Natural killer cell (primary cell): ENCODE measurements at regions not wholly inside any gene's neighbourhood (a gene's known extent, or its start where the extent isn't known, plus 50 kb on each side); places are given as distances from the start of the nearest gene placed in this dataset.
A peak's percentile ranks its signal among the peaks of the same experiment; 100 is the strongest.

ENCODE experiments used
- ATAC-seq, 3 donors: fragments of 150-1000 bp in 2 of 3; fragments of 200-7000 bp in 1 of 3; cut with Tn5 transposase; 1 replicate in 1 of 3; 2 replicates in 2 of 3; pipeline ENCODE4 v1.10.0; 2021; ENCODE audit warnings: mild to moderate bottlenecking in 2 of 3, moderate library complexity in 2 of 3
- DNase-seq, 2 donors: peaks; one replicate each; pipeline versions ENCODE4 v3.0.0 to v3.0.0-alpha.2; 2013 to 2021; ENCODE audit warnings: mixed read lengths in 1 of 2
- H3K27ac ChIP-seq: one replicate; pipeline ENCODE4 v1.5.1; 2013; ENCODE audit warnings: mild to moderate bottlenecking, low read length
- H3K27me3 ChIP-seq: one replicate; pipeline ENCODE4 v1.6.1; 2013; ENCODE audit warnings: low read length; ENCODE audit not compliant: control insufficient read depth, insufficient read depth
- H3K36me3 ChIP-seq: one replicate; pipeline ENCODE4 v1.6.1; 2013; ENCODE audit warnings: low read length; ENCODE audit not compliant: control insufficient read depth, insufficient read depth
- H3K4me1 ChIP-seq: one replicate; pipeline ENCODE4 v1.6.1; 2013; ENCODE audit warnings: low read length; ENCODE audit not compliant: control insufficient read depth, insufficient read depth
- H3K4me3 ChIP-seq: one replicate; pipeline ENCODE4 v1.5.1; 2013; ENCODE audit warnings: low read length
- H3K9me3 ChIP-seq: one replicate; pipeline ENCODE4 v1.6.1; 2013; ENCODE audit warnings: low read length; ENCODE audit not compliant: control insufficient read depth, insufficient read depth
- H3K27ac Mint-ChIP-seq, 2 donors: one replicate each; pipeline ENCODE4 v1.8.0; 2022; ENCODE audit warnings: mild to moderate bottlenecking in 2 of 2, mixed read lengths in 2 of 2, moderate library complexity in 1 of 2
- H3K27me3 Mint-ChIP-seq, 2 donors: one replicate each; pipeline ENCODE4 v1.8.0; 2022; ENCODE audit warnings: low read depth in 2 of 2, mixed read lengths in 2 of 2
- H3K36me3 Mint-ChIP-seq: one replicate; pipeline ENCODE4 v1.8.0; 2022; ENCODE audit warnings: mixed read lengths
- H3K4me1 Mint-ChIP-seq, 2 donors: one replicate each; pipeline ENCODE4 v1.8.0; 2022; ENCODE audit warnings: mixed read lengths in 2 of 2
- H3K4me3 Mint-ChIP-seq: one replicate; pipeline ENCODE4 v1.8.0; 2022; ENCODE audit warnings: mild to moderate bottlenecking, moderate library complexity, mixed read lengths
- H3K9me3 Mint-ChIP-seq, 2 donors: one replicate each; pipeline ENCODE4 v1.8.0; 2022; ENCODE audit warnings: mixed read lengths in 2 of 2
- WGBS: methylation state at CpG from one replicate; pipeline ENCODE4 v1.1.7; 2013; ENCODE audit warnings: missing lambda C conversion rate; ENCODE audit not compliant: insufficient coverage; 5-methylcytosine and 5-hydroxymethylcytosine counted together
- intact Hi-C: fragments of 100-400 bp; cut with micrococcal nuclease; formaldehyde crosslinking; loops from one replicate; pipeline ENCODE4 v1.14.2; 2022
- TF ChIP-seq, protein P1 (sequence below): fragments of 200-600 bp; IDR thresholded peaks from one replicate; pipeline ENCODE4 v1.8.0; 2022; ENCODE audit warnings: antibody characterized with exemption

DNA sequence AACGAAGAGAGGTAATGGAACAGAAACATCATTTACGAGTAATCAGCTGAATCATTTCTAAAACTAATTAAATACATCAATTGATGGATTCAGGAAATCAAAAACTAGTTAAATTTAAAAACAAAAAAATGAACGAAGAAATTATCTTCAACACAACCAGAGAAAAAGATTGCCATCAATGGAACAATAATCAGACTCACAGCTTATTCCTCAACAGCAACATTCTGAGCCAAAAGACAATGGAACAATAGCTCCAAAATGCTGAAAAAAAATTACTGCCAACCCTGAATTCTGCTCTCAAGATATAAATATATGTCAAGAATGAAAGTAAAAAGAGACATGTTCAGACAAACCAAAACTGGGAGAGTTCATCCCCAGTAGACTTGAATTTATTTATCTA is 65.5 kb upstream of the KLF3 start:
- Mint-ChIP-seq H3K27me3 (no peaks in the 10 kb centered on the region), H3K27ac (peak overlapping the region in 1 of 2 donors; percentile 32), H3K4me3 (no peak overlapping the region), H3K9me3 (no peaks in the 10 kb centered on the region), H3K4me1 (peaks cover 20 to 25% of the 10 kb centered on the region in 2 donors), H3K36me3 (no peaks in the 10 kb centered on the region)
- Histone ChIP-seq H3K4me1 (peaks cover 6% of the 10 kb centered on the region), H3K9me3 (no peaks in the 10 kb centered on the region), H3K27ac (no peak overlapping the region), H3K4me3 (no peak overlapping the region), H3K27me3 (no peaks in the 10 kb centered on the region), H3K36me3 (no peaks in the 10 kb centered on the region)
- no peak for DNase-seq
- no peak for ATAC-seq
- 100% methylated on average over 2 of the region's 3 CpGs for WGBS
- intact Hi-C loops: no loop called here
- TF ChIP-seq, protein P1, sequence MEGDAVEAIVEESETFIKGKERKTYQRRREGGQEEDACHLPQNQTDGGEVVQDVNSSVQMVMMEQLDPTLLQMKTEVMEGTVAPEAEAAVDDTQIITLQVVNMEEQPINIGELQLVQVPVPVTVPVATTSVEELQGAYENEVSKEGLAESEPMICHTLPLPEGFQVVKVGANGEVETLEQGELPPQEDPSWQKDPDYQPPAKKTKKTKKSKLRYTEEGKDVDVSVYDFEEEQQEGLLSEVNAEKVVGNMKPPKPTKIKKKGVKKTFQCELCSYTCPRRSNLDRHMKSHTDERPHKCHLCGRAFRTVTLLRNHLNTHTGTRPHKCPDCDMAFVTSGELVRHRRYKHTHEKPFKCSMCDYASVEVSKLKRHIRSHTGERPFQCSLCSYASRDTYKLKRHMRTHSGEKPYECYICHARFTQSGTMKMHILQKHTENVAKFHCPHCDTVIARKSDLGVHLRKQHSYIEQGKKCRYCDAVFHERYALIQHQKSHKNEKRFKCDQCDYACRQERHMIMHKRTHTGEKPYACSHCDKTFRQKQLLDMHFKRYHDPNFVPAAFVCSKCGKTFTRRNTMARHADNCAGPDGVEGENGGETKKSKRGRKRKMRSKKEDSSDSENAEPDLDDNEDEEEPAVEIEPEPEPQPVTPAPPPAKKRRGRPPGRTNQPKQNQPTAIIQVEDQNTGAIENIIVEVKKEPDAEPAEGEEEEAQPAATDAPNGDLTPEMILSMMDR: no peak

DNA sequence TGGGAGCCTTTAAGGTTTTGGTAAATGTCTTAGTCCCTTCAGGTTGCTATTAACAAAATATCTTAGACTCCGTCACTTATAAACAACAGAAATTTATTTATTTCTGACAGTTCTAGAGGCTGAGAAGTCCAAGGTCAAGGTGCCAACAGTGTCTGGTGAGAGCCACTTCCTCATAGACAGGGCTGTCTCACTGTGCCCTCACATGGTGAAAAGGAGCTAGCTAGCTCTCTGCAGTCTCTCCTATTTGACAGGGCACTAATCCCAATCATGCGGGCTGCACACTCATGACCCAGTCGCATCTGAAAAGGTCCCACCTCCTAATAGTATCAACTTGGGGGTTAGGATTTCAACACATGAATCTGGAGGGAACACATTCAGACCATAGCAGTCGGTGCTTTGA is 63.4 kb upstream of the KLF3 start:
- Histone ChIP-seq H3K27ac (no peak overlapping the region), H3K36me3 (no peaks in the 10 kb centered on the region), H3K27me3 (no peaks in the 10 kb centered on the region), H3K4me1 (peaks cover 6% of the 10 kb centered on the region), H3K4me3 (no peak overlapping the region), H3K9me3 (no peaks in the 10 kb centered on the region)
- TF ChIP-seq, protein P1: no peak
- peak in 1 of 2 donors; percentile 18 for DNase-seq
- H3K4me3 Mint-ChIP-seq: no peak overlapping the region
- intact Hi-C loops: no loop called here
- peak; percentile 90 to 98 (median 95) for ATAC-seq
- H3K27ac Mint-ChIP-seq: peak overlapping the region; percentile 56 to 75
- H3K36me3 Mint-ChIP-seq: no peaks in the 10 kb centered on the region
- H3K4me1 Mint-ChIP-seq: peaks cover 38 to 42% of the 10 kb centered on the region in 2 donors
- H3K9me3 Mint-ChIP-seq: no peaks in the 10 kb centered on the region
- no peaks in the 10 kb centered on the region for H3K27me3 Mint-ChIP-seq
- WGBS: 85% methylated on average over 4 of the region's 4 CpGs

DNA sequence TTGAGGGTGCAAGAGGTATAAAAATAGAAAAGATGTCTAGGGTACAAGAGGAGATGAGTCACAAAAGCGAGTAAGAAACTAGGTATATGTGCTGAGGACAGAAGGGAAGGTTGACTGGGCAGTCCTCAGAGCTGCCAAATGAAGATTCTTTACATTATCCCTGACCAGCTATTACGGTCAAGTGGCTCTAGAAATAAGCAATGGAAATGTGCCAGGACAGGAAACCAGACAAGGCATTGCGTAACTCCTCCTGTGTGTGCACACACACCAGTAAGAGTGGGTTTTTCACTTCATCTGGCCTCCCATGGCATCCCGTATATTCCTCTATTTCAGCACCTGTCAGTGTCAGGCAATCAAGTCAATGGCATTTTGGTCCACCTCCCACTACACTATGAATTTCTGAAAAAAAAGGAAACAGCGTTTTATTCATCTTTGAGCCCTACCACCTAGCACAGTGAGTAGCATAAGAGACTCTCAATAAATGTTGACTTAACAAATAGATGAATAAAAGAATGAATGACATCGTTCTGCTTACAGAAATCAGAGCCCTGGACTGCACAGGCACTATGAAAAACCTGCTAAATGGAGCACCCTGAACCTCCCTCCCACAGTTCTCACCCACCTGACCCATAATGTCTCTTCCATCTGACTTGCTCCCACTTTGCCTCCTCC is 62.6 kb upstream of the KLF3 start:
- Mint-ChIP-seq H3K4me1 (peaks cover 46 to 49% of the 10 kb centered on the region in 2 donors), H3K36me3 (no peaks in the 10 kb centered on the region), H3K27me3 (no peaks in the 10 kb centered on the region), H3K9me3 (no peaks in the 10 kb centered on the region), H3K4me3 (no peak overlapping the region), H3K27ac (peak overlapping the region in 1 of 2 donors; percentile 75)
- H3K4me3 ChIP-seq: no peak overlapping the region
- peaks cover 14% of the 10 kb centered on the region for H3K4me1 ChIP-seq
- no peaks in the 10 kb centered on the region for H3K27me3 ChIP-seq
- no peaks in the 10 kb centered on the region for H3K36me3 ChIP-seq
- no peak for DNase-seq
- H3K27ac ChIP-seq: no peak overlapping the region
- TF ChIP-seq, protein P1: no peak
- 60% methylated on average over 6 of the region's 6 CpGs for WGBS
- intact Hi-C loops: no loop called here
- ATAC-seq: no peak
- no peaks in the 10 kb centered on the region for H3K9me3 ChIP-seq

DNA sequence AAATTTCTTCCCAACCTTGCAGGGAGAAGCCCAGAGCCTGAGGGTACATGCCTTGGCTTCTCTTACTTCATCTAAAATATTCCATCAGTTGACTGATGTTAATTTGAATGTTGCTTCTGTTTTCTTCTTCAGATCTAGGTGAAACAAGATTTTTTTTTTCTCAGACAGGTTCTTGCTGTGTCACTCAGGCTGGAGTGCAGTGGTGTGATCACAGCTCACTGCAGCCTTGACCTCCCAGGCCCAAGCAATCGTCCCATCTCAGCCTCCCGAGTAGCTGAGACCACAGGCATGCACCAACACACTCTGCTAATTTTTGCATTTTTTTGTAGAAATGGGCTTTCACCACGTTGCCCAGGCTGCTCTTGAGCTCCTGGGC is 62.1 kb upstream of the KLF3 start:
- H3K4me3 Mint-ChIP-seq: no peak overlapping the region
- H3K27ac Mint-ChIP-seq: no peak overlapping the region
- TF ChIP-seq, protein P1: no peak
- no peaks in the 10 kb centered on the region for H3K27me3 Mint-ChIP-seq
- WGBS: 81% methylated on average over 3 of the region's 3 CpGs
- intact Hi-C loops: no loop called here
- no peak overlapping the region for H3K27ac ChIP-seq
- no peaks in the 10 kb centered on the region for H3K27me3 ChIP-seq
- H3K9me3 ChIP-seq: no peaks in the 10 kb centered on the region
- no peaks in the 10 kb centered on the region for H3K36me3 ChIP-seq
- no peaks in the 10 kb centered on the region for H3K9me3 Mint-ChIP-seq
- DNase-seq (no peak), ATAC-seq (no peak)
- H3K4me3 ChIP-seq: no peak overlapping the region
- peaks cover 14% of the 10 kb centered on the region for H3K4me1 ChIP-seq
- peaks cover 48 to 52% of the 10 kb centered on the region in 2 donors for H3K4me1 Mint-ChIP-seq
- H3K36me3 Mint-ChIP-seq: no peaks in the 10 kb centered on the region
